HG03442 (cell line): ENCODE measurements at regions not wholly inside any gene's neighbourhood (a gene's known extent, or its start where the extent isn't known, plus 50 kb on each side); places are given as distances from the start of the nearest gene placed in this dataset.

Source experiments
- ATAC-seq: cut with Tn5 transposase; IDR thresholded peaks from one replicate; pipeline ENCODE4 v1.9.1; 2021; ENCODE audit warnings: mild to moderate bottlenecking, moderate library complexity; ENCODE audit not compliant: unreplicated experiment

DNA sequence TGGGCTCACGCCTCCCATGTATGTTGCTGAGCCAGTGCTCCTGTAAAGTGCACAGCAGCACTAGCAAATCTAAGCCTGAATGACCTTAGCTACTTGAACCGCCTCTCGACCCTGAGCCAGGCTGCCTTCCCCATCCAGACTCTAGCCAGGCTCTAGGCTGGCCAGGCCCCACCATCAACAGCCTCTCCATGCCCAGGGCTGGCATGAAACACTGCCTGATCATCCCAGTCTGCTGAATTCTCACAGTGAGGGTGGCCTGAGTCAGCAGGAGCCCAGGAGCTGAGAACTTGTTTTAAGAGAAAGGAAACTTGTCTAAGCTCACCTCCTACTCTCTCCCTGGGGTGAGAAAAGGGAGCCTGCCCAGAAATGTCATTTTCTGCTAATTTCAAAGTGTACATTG is 733.3 kb downstream of the PTPRU start:
- ATAC-seq: no peak

GRCh38 chr1:29967261-29967660 is 730.9 kb downstream of the PTPRU start:
- no peak for ATAC-seq

- no peak for ATAC-seq
Measured at GRCh38 chr1:29966526-29967045, 730.3 kb downstream of the PTPRU start.

DNA sequence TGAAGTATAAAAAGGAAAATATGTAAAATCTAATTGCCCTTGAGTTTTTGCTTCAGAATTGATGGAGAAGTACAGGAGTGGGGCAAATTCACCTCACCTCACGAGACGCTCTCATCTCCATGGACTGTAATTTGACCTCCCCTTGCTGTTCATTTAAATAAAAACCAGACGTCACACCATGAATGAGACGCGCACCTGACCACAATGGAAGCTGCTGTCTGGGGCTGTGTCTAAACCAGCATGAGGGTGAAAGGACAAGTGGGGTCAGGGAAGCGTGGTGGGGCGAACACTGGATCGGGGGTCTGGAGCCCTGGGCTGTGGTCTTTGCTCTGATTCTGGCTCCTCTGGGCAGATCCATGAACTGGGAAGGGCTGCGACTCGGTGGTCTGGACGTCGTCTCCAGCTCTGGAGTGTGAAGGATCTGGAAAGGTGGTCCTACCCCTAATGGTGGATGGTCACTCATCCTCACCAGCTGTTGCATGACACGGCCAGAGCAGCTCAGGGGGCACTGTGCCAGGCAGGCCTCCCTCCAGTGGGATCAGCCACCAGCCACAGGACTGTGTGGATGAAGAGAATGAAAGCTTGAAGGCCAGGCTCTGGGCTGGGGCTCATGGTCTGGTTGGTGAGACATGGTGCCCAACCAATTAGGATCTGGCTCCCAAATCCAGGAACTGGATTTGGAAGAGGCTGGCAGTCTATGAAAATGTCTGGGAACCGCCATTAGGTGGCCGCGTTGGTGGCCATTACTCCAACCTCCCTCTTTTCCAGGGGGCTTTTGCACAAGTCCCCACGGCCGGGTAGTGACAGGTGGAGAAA is 728.6 kb downstream of the PTPRU start:
- ATAC-seq: no peak

- ATAC-seq: no peak
Measured at GRCh38 chr1:29963946-29964345, 727.6 kb downstream of the PTPRU start.

DNA sequence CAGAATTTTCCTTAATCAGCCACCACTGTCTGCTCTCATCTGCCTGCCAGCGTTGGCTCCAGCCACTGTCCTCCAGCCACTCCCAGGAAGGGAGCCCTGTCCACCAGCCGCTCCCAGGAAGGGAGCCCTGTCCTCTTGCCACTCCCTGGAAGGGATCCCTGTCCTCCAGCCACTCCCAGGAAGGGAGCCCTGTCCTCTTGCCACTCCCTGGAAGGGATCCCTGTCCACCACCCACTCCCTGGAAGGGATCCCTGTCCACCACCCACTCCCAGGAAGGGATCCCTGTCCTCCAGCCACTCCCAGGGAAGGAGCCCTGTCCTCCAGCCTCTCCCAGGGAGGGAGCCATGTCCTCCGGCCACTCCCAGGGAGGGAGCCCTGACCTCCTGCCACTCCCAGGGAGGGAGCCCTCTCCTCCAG is 726.5 kb downstream of the PTPRU start:
- no peak for ATAC-seq

DNA sequence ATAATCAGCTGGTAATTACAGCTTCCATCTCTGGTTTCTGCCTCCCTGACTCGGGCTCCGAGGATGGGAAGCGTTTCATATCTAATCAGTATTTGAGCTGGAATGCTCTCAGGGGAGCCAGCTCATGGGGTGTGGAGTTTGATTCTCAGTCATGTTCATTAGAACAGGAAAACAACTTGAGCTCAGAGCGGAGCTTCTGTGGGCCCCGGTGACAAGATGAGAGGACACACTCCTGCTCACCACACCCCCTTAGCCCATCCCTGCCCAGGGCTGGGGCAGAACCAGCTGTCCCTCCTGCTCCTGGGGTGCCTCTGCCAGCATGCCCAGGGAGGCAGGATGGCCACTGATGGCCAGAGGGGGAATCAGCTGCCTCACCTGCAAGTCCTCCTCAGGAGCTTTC is 726.0 kb downstream of the PTPRU start:
- ATAC-seq: no peak

DNA sequence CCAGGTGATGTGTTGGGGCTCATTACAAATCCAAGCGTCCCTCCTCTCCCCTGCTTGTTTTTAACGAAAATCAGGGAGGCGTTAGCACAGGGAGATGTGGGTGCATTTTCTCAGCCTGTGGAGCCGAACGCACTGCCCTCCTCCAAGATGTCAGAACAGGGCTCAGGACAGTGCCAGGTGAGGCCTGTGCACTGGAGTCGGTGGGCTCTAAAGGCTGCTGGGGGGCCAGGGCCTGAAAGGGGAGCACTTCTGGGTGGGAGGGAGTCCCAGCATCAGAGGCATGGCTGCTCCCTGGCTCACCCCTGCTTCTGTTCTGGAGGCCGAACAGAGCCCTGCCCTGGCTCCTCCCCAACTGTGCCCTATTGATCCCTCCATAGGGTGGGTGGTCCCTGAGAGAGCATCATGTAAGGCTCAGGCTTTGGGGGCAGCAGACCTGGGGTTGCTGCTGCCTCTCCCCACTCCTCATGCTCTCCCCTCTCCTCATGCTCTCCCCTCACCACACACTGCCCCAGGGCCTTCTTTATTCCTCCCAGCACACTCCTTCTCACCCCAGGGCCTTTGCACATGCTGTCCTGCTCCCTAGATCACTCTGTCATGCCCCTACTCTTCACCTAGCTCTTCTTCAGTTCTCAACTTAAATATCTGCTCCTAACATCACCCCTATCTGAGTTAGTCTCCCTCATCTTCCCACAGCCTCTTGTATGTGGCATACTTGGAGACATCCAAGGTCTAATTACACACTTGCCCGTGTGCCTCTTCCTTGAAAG is 725.2 kb downstream of the PTPRU start:
- no peak for ATAC-seq

DNA sequence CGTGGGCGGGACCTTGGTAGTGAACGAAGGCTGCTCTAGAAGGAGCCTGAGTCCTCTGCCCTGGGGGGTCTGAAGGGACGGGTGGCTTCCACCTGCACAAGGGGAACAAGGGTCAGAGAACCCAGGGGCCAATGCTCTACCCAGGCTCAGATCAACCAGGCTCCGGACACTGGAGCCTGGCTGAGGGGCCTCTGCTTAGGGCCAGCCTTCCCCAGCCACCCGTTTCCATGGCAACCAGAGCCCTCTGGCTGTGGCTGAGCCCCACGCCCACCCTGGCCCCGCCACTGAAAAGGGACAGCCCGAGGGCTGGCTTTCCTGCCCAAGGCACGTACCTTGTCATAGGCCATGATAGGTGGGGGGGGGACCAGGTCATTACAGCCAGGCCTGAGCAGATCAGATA is 724.6 kb downstream of the PTPRU start:
- no peak for ATAC-seq

GRCh38 chr1:29960156-29960755 is 723.9 kb downstream of the PTPRU start:
- no peak for ATAC-seq

DNA sequence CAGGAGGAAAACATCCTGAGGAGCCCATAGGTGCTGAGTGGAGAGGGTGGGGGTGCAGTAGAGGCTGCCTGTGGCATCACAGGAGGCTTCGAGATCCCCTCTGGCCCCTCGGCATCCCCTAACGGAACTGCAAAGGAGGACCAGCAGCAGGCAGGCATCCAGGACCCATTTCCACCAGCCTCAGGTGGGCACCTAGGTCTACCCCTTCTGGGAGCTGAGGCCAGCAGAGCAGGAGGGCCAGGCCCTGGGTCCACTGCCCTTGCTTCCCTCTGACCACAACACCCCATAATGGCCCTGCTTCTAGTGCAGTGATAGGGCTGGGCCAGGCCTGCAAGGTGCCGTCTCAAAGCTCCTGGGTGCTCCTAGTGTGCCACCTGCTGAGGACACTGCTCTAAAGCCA is 723.0 kb downstream of the PTPRU start:
- no peak for ATAC-seq

GRCh38 chr1:29958271-29958670 is 721.9 kb downstream of the PTPRU start:
- no peak for ATAC-seq

GRCh38 chr1:29956349-29957030 is 720.2 kb downstream of the PTPRU start:
- ATAC-seq: no peak

DNA sequence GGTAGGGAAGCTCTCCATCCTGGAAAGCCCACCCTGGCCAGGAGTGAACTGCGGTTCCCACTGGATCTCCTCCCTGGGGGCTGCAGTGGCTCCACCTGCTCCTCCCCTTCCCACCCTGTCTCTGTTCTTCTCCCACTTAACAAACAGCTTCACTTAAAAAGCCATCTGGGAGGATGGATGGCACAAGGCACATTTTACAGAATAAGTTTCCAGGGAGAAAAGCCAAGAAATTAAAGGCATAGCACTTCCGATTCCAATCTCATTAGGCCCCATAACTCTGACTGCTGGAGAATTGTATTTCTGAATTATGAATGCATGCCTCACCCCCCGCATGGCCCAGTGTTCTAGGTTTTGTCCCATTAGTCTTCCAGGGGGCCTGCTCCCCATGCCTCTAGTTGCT is 718.3 kb downstream of the PTPRU start:
- no peak for ATAC-seq

DNA sequence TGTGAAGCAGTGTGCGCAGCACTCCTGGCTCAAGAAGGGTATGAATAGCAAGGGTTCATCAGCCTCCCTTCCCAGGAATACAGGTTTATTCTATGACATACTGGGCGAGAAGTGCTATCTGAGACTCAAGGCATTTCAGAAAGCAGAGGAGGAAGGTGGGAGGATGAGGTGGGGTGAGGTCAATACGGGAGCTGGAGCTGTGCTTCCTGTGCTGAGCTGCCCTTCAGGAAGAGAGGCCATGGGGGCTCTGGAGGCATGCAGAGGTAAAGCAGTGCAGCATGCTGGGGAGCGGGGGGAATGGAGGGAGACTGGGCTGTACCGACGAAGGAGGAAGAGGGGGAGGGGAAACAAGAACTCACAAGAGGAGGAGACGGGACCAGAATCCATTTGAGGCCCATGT is 717.6 kb downstream of the PTPRU start:
- no peak for ATAC-seq

DNA sequence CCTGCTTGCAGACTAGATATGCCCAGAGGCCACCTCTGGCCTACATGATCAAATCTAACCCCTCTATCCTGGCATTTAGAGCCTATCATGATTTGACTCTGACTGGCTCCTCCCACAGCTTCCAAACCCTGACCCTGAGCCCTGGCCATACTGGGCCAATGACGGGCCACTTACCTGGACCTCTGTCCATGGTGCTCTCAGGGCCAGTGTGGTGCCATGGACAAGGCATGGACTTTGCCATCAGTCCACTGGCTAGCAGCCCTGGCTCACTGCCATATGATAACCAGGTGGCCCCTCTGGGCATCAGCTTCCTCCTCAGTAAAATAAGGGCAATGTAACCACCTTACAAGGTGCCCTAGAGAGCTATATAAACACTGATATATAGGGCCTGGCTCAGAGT is 713.4 kb downstream of the PTPRU start:
- no peak for ATAC-seq

GRCh38 chr1:29948581-29948980 is 712.3 kb downstream of the PTPRU start:
- no peak for ATAC-seq

DNA sequence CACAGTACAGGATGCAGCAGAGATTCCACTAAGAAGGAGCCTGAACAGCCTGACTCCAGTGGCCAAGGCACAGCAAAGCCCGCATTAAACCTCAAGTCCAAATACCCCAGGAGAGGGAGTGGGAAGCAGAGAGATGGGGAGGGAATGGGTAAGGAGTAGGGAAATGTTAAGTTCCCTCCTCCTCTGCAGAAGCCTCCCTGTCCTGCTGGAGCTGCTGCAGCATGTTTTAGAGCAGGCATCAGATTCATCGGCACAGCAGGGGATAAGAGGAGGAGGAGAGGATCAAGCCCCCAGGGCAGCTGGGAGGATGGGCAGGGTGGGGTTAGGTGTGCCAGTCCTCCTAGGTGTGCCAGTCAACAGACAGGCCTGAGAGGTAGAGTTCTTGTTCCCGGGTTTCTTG is 709.7 kb downstream of the PTPRU start:
- no peak for ATAC-seq

GRCh38 chr1:29945426-29945825 is 709.1 kb downstream of the PTPRU start:
- ATAC-seq: no peak

DNA sequence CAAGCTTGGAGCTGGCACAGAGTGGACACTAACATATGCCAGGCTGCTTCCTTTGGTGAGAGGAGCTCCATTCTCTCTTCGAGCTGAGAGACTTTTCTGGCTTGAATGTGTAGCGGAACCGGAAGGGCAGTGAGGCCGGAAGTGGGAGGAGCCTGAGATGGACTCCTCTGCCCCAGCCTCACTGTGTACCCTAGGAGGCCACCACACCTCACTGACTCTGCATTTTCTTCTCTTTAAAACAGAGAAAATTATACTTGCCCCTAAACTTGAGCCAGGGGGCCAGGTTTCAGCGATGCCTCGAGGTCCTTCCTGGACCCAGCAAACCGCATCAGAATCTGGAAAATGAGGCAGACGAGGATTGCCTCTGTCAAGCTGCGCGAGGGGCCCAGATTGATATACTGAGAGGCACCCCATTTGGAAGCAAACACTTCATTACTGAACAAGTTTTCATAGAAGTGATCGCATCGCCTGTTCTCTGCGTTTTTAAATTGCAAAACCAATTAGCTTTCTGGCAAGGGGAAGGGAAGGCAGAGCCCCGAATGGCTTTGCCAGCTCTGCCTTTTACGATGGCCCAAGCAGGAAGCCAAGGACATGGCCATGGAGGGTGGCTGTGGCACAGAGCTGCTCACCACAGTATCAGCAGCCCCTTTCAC is 708.1 kb downstream of the PTPRU start:
- ATAC-seq: no peak

- ATAC-seq: no peak
Measured at GRCh38 chr1:29943034-29943433, 706.7 kb downstream of the PTPRU start.
